ENCODE measurements at regions not wholly inside any gene's neighbourhood (a gene's known extent, or its start where the extent isn't known, plus 50 kb on each side); places are given as distances from the start of the nearest gene placed in this dataset.
"Not testable (repeated sequence)": the region's sequence is repeated elsewhere in the genome, so short reads cannot be mapped to it uniquely, and the experiment has no call there.

DNA sequence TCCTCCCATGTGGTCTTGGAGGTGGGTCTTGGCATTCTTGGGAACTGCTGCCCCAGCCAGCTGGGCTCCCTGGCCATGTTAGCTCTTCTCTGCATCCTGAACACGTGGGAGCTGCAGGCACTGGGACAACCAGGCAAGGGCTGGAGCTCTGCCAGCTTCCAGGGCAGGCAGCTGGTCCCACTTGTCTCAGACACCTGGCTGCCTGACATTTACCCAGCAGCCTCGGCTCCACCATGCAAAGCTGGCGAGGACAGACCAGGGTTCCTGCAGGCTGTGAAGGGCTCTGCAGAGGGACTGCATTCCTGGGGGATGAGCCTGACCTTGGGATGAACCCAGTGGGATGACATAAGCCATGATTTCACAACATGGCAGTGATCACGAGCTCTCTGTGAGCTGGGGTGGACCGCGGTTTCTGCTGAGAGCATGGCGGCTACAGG is 99.0 kb upstream of the TSHZ3 start:
- no peak for DNase-seq

DNA sequence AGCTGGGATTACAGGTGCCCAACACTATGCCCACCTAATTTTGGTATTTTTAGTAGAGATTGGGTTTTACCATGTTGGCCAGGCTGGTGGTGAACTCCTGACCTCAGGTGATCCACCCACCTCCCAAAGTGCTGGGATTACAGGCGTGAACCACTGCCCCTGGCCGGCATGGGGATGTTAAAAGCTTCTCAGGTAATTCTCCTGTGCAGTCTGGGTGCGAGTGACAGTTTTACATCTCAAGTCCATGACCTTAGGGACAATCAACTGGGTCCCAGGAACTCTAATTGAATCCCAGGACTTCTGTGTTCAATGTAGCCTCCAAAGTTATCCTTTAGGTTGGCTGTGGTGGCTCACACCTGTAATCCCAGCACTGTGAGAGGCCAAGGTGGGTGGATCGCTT is 100.1 kb upstream of the TSHZ3 start:
- no peak for DNase-seq

DNA sequence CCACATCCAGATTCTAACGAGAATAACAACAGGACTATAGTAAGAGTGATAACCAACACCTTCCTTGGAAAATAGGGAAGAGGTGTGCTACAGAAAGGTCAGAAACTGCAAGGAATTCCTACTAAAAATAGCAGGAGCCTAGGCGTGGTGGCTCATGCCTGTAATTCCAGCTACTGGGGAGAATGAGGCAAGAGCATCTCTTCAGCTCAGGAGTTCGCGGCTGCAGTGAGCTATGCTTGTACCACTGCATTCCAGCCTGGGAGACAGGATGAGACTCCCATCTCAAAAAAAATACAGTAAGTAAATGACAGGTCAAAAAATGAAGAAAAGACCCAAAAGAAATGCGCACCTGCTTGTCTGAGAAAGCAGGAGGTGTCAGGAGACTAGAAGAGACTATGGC is 101.5 kb upstream of the TSHZ3 start:
- no peak for DNase-seq

DNA sequence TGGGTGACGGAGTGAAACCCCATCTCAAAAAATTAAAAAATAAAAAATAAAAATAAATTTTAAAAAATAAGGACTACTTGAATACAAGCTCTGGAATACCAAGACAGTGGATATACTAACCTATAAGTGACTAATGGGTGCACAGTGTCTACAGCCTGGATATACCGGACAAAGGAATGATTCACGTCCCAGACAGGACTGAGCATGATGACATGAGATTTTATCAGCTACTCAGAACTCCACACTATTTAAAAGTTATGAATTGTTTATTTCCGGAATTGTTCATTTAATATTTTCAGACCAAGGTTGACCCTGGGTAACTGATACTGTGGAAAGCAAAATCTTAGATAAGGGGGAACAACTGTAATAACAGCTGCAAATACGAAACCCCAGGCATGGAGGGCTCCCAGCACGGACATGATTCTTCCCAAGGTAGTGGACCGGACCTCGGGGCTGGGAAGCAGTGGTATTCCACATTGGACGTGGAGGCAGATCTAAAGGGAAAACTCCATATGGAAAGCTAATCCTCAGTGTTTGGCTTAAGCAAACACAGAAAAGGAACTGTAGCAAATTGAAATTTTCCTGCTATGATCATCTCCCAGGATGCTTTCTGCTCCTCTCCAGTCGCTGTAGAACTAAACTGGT is 102.6 kb upstream of the TSHZ3 start:
- no peak for DNase-seq

DNA sequence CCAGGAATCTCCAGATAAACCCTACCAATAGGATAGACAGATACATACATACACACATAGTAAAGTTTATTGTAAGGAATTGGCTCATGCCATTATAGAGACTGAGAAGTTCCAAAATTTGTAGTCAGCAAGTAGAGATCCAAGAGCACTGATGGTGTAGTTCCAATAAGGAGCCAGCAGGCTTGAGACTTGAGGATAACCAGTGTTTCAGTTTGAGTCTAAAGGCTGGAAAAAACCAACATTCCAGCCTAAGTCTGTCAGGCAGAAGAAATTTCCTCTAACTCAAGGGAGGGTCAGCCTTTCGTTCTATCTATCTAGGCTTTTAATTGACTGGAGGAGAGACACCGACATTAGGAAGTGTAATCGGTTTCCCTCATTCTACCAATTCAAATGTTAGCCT is 110.2 kb upstream of the TSHZ3 start:
- no peak for DNase-seq

DNA sequence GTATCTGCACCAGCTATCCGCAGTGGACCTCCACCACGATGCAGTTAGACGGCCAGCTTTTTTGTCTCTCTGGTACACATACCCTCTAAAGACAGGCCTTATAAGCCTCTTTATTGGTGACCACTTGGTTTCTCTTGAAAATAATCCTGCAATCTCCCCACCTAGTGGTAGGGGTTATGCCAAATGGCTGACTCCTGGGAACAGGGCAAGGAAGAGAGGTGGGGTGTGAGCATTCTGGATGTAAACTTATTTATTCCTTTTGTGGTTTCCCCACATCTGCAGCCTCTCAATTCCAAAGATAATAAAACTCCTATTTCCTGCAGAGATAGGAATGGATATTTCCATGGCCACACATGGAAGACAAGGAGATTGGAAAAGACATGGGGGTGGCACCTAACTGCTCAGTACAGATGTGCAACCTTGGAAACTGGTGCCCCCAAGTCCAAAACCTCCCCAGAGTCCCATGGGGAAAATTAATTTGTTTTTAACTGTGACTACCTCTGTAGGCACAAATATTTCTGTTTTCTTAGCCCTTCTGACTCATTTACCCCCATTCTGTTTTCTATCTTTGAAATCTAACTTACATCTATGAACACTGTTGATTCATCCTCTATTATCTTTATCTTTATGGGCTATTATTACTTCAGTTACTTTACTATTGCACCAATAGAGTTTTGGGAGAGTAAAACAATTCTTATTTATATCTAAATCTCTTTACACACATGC is 112.7 kb upstream of the TSHZ3 start:
- no peak for DNase-seq

DNA sequence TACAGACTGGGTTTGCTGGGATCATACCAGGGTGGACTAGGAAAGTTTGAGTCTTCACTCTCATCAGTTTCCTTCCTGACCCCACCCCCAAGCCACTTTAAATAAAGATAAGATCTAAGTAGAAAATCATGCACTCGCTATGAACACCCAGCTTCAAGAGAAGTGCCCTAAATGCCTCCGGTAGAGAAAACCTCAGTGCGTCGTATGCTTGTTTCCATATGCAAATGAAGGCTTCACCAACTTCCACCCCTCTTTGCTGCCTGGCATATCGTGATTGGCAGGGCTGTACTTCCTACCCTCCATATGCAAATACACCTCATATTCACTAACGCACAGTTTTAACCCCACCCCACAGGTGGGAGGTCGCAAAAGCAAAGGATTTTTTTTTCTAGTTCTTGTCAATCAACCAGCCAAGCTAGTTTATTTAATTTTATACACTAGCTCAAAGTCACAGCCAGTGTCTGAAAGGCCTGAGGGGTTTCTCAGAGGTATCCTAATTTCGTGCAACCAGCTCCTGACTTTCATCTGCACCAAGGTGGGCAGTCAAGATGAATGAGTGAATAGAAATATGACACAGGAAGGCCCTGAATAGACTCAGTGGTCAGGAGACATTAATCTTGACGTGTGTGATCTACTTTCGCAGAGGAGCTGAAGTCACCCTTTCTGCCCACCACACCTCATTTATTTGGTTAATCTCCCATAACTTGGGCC is 121.1 kb upstream of the TSHZ3 start:
- no peak for DNase-seq

DNA sequence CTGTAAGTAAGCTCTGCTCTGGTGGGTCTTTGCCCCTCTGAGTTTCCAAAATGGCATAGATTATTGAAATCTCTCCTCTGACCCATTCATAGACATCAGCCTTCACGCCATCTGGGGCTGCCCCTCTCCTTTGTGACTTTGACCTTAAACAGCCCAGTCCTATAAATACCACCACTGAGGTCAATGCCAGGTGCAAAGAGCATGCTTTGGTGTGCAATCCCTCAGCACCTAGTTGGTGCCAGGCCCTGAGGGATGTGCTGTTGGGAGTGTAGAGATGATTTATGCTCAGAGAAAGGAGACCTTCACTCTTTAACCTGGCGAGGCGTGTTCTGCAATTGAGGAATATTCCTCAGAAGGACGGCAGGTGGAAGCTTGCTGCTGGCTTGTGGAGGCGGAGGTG is 121.7 kb upstream of the TSHZ3 start:
- no peak for DNase-seq

DNA sequence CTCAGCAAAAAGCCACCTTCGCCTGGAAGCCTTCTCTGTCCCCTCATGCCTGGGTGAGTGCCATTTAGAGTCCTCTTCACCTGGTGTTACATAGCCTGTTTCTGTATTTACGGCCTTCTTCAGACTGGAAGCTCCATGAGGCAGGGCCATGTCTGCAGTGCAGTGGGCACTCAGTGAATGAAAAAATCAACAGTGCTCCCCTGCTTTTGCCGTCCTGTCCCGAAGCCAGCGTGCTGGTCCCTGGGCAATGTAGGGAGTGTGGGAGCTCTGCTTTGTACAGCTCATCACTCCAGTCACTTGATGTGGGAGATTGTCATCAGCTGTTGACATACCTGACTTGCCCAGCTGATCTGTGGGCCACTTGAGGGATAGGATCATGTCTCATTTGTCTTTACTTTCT is 129.0 kb upstream of the TSHZ3 start:
- no peak for DNase-seq

DNA sequence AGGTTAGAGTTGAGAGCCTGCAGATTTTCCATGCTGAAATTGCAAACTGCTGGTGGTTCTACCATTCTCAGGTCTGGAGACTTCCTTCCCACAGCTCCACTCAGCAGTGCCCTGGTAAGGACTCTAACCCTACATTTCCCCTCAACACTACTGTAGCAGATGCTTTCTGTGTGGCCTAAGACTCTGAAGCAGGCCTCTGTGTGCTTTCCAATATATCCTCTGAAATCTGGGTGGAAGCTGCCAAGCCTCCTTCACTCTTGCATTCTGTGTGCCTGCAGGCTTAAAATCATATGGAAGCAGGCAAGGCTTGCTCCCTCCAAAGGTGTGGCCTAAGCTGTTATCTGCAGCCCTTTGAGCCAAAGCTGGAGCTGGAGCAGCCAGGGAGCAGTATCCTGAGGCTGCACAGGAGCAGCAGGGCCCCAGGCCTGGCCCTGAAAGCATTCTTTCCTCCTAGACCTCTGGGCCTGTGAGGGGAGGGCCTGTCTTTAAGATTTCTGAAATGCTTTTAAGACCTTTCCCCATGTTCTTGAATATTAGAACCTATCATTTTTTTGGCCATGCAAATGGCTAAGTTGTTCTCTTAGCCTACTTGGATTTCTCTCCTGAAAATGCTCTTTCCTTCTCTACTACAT is 134.1 kb upstream of the TSHZ3 start:
- no peak for DNase-seq

DNA sequence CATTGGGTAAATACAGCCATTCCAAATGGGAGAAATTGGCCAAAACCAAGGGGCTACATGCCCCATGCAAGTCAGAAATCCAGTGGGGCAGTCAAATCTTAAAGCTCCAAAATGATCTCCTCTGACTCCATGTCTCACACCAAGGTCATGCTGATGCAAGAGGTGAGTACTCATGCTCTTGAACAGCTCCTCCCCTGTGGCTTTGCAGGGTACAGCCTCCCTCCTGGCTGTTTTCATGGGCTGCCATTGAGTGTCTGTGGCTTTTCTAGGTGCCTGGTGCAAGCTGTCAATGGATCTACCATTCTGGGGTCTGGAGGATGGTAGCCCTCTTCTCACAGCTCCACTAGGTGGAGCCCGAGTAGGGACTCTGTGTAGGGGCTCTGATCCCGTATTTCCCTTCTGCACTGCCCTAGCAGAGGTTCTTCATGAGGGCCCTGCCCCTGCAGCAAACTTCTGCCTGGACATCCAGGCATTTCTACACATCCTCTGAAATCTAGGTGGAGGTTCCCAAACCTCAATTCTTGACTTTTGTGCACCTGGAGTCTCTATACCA is 135.7 kb upstream of the TSHZ3 start:
- DNase-seq: not testable (repeated sequence)

DNA sequence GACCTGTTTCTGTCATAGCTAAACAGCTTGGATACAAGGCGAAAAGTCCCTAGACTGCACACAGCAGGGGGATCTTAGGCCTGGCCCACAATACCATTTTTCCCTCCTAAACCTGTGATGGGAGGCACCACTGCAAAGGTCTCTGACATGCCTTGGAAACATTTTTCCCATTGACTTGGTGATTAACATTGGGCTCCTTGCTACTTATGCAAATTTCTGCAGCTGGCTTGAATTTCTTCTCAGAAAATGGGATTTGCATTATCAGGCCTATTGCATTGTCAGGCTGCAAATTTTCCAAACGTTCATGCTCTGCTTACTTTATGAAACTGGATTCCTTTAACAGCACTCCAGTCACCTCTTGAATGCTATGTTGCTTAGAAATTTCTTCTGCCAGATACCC is 136.2 kb upstream of the TSHZ3 start:
- DNase-seq: no peak

DNA sequence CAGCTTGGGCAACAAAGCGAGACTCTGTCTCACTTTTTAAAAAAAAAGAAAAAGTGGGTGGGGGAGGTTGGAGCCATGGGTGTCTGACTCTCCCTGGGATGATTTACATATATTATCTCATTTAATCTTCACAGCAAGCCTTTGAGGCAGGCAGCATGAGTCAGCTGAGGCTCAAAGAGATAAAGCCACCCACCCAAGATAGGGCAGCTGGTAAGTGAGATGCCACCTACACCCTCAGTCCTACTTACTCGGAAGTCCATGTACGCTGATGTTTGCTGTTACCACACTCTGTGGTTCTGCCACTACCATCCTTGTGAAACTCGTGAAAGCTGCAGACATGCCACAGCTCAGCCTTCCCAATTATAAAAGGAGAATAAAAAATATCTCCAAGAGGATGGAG is 142.0 kb upstream of the TSHZ3 start:
- DNase-seq: no peak

DNA sequence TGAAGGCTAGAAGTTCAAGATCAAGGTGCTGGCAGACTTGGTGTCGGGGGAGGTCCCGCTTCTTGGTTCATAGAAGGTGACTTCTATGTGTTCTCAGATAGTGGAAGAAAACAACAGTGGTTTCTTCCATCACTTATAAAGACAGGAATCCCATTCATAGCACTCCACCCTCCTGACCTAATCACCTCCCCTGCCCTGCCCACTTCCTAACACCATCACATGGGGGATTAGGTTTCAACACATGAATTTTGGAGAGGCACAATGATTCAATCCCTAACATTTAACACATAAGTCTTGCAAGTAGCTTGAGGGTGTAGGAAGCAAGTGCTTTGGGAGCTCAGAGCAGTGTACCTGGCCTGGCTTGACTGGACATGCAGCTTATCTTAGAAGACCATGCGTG is 142.8 kb upstream of the TSHZ3 start:
- no peak for DNase-seq

DNA sequence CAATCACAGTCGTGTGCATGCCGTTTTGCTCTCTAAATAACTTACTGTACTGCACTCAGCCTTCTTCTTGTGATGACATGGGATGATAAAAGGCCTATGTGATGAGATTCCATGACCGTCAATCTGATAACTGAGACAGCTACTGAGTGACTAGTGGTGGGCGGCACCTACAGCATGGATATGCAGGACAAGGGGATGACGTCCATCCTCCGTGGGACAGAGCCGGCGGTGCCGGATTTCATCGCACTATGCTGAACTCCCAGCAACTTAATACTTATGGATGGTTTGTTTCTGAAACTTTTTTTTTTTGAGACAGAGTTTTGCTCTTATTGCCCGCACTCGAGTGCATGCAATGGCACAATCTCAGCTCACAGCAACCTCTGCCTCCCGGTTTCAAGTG is 146.8 kb upstream of the TSHZ3 start:
- no peak for DNase-seq

DNA sequence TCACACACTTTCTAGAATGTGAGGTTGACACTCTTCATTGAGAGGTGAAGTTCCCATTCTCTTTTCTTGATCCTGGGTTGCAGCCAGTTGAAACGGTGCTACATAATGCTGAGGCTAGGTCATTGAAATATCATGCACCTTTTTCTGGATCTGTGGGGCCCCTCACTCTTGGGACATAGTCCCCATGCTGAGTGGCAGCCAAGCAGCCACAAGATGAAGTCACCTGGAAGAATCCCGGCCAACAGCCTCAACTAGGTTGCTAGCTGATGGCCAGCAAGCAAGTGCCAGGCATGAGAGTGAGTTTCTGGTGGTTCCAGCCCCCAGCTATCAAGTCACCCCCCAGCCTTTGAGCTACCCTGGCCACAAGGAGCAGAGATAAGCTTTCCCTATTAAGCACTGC is 148.5 kb upstream of the TSHZ3 start:
- DNase-seq: no peak

DNA sequence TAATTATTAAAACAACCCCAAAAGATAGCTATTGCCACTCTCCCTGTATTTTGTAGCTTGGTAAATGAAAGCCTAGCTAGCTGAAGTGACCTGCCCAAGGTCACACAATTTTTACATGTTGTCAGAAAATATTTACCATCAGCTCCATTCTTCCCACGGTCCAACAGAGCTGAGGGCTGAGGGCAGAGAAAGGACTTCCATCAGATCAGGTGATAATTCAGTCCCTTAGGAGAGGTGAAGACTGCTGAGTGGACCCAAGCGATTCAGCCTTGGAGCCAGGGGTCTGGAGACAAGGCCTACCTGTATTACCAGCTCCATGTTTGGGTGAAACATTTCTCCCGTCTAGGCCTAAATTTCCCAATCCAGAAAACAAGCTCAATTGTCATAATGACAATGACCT is 149.5 kb upstream of the TSHZ3 start:
- DNase-seq: no peak

DNA sequence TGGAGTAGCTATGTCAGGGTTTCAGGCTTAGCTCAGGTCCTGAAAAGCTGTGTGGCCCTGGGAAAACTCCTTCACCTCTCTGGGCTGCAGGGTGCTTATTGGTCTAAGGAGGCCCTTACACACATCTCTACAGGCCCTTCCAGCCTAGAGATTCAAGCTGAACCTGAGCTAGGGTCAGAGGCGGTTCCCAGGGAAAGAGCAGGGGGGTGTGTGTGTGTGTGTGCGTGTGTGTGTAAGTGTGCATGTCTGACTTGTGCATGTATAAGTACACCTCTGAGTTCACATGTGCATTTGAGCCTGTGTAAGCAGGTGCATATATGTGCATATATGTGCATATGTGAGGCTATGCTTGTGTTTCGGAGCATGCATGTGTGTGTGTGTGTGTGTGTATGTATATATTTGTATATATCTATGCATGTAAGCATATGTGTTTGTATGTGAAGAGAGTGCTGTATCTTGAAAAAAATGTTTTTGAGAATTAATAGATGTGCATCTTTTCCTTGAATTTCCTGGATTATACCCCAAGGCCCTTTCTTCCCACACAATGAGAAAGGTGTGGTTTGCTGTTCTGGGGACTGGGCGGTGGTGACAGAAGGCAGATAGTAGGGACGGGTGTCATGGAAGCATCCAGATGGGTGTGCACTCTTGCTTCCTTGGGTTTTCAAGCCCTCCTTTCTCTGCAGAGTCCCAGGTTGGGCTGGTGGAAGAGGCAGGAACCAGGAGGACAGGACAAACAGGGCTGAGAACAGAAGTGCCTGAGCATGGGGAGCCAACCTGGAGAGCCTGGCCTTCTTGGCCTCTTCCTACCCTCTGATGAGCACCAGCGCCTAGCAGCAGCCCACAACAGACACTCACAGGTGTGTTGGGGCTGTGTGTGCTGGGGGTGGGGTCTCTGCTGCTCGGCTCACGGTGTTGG is 150.3 kb upstream of the TSHZ3 start:
- DNase-seq: no peak

DNA sequence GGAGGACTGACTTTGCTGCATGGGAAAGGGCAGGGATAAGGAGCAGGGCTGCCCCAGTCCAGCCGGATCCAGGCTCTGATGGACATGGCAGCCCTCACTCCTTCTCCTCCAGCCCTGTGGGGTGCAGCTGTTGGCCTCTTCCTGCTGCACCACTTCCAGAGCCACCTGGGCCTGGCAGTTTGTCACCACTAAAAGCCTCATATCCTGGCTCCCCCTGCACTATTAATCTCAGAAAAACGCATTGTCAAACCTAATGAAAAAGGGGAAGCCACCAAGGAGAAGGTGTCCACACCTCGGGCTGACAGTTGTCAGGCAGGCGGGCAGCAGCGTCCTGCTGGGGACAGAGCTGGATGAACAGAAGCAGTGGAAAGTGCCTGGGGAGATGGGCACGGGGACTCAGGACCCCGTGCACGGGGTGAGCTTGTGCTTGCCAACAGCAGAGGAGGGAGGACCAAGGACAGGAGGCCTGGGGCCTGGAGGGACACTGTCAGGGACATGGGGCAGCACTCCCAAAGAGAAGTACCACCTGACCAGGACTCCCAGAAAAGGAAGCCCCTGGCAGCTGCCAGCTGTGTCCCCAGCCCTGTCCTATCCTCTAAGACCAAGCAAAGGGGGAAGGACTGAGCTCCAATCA is 151.1 kb upstream of the TSHZ3 start:
- no peak for DNase-seq

DNA sequence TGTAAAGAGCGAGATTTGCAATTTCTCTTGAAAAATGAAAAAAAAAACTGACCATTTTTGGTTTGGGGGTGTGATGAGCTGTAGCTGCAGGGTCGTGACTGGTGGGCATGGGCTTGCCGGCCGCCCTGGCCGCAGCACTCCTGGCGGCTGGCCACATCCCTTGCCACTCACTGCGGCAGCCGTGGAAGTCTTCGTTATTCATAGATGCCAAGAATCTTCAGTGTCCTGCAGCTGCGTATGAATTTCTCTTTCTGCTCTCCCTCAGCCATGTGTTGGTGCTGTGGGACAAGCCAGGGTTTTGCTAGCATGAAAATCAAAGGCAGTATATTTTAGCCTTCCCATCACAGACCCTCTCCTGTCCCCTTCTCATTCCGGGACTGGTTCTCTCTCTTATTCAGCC is 151.7 kb upstream of the TSHZ3 start:
- DNase-seq: no peak

DNA sequence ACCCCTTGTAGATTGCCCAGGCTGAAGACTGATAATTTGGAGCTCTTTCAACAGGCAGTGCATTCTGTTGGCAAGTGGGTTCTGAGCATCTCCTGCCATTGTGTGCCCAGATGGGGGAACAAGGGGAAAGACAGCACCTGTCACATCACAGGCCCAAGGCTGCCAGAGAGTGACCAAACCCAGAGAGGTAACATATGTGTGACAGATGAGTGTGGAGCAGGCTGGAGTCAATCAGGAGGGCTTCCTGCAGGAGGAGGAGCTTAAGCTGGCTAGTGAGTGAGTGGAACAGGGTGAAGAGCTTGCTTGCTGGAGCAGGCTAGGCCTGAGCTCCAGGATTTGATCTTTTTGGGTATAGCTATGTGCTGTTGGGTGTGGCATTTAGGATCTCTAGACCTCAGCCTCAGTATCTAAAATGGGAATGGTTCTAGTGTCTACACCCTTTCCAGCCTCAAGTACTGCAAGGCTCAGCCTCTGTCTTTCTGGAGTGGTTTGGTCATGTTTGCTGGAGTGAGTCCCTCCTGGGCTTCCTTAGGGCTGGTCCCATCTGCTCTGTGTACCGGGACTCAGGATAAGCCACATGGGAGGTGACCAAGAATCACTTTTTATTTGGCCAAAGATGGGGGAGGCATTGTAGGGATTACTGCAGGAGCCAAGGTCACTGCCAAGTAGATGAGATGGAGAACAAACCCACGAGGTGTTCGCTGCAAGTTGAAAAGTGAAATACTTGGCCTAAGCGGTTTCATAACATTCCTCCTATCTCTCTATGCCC is 152.4 kb upstream of the TSHZ3 start:
- DNase-seq: no peak
